Heart left ventricle (tissue), 16 donors: ENCODE measurements at regions not wholly inside any gene's neighbourhood (a gene's known extent, or its start where the extent isn't known, plus 50 kb on each side); places are given as distances from the start of the nearest gene placed in this dataset.
A peak's percentile ranks its signal among the peaks of the same experiment; 100 is the strongest.

Experiments used
- ATAC-seq, 4 donors: fragments of 200-7000 bp; cut with Tn5 transposase; one replicate each; pipeline ENCODE4 v1.9.1; 2020 to 2022; ENCODE audit warnings: moderate library complexity in 4 of 4, mild to moderate bottlenecking in 3 of 4, moderate number of reproducible peaks in 1 of 4
- DNase-seq, 5 donors: peaks; one replicate each; pipeline ENCODE4 v3.0.0-alpha.2; 2020
- H3K27ac ChIP-seq, 12 donors: fragments of 200-600 bp; sonication (generic) in 4 of 12; one replicate each; pipeline versions ENCODE4 v1.5.0 to v1.8.0; 2016 to 2022; ENCODE audit warnings: mild to moderate bottlenecking in 2 of 12
- H3K27me3 ChIP-seq, 9 donors: fragments of 200-600 bp; sonication (generic) in 2 of 9; one replicate each; pipeline versions ENCODE4 v1.5.1 to v1.8.0; 2016 to 2022; ENCODE audit warnings: mild to moderate bottlenecking in 3 of 9
- H3K36me3 ChIP-seq, 9 donors: fragments of 200-600 bp; sonication (generic) in 2 of 9; one replicate each; pipeline versions ENCODE4 v1.5.0 to v1.8.0; 2018 to 2022; ENCODE audit warnings: mild to moderate bottlenecking in 2 of 9
- H3K4me1 ChIP-seq, 12 donors: fragments of 200-600 bp; sonication (generic) in 4 of 12; one replicate each; pipeline versions ENCODE4 v1.5.0 to v1.8.0; 2016 to 2022; ENCODE audit warnings: mild to moderate bottlenecking in 3 of 12
- H3K4me3 ChIP-seq, 12 donors: fragments of 200-600 bp; sonication (generic) in 4 of 12; one replicate each; pipeline versions ENCODE4 v1.5.0 to v1.8.0; 2017 to 2022; ENCODE audit warnings: mild to moderate bottlenecking in 9 of 12, moderate library complexity in 4 of 12
- H3K9me3 ChIP-seq, 12 donors: fragments of 200-600 bp; sonication (generic) in 4 of 12; one replicate each; pipeline versions ENCODE4 v1.5.0 to v1.8.0; 2016 to 2022; ENCODE audit warnings: mild to moderate bottlenecking in 1 of 12
- POLR2A ChIP-seq, 2 donors: fragments of 450-650 bp; IDR thresholded peaks; one replicate each; pipeline ENCODE4 v1.6.1; 2017; ENCODE audit warnings: antibody characterized with exemption in 2 of 2, mild to moderate bottlenecking in 2 of 2, moderate library complexity in 2 of 2
- WGBS, 4 donors: extraction: QIAGEN DNeasy Blood & Tissue Kit in 2 of 4; methylation state at CpG; one replicate each; pipeline versions ENCODE4 v1.1.5 to v1.1.7; 2013 to 2018; 5-methylcytosine and 5-hydroxymethylcytosine counted together
- intact Hi-C, 10 donors: fragments of 100-400 bp; cut with DNase I; formaldehyde crosslinking; loops; one replicate each; pipeline versions ENCODE4 v1.11.1 to v1.14.2; 2022
- TF ChIP-seq, protein P1 (sequence below), 12 donors: fragments of 200-600 bp; sonication (generic) in 4 of 12; IDR thresholded peaks; one replicate each; pipeline versions ENCODE4 v1.5.0 to v1.8.0; 2018 to 2022; ENCODE audit warnings: antibody characterized with exemption in 12 of 12, mild to moderate bottlenecking in 5 of 12
- donor health status: ischemic (EF 13 %, LVEDD 7.1; RV severe dilation, severe dysfunction).
- donor health status: healthy with polysubstance abuse.
- donor health status: DM: no; HTN: yes; CAD: no.
- donor health status: DM: no; HTN: no; CAD: no.
- donor health status: ischemic (EF 25% LVEDD 6.9; RV normal size, moderate dysfunction).
- donor health status: ischemic (EF 25% LVEDD 5.7; RV mildly dilated, moderate dysfunction).
- donor health status: healthy.
- donor health status: DM: yes; HTN: yes; CAD: no.
- donor health status: ischemic (EF 35%, LVEDD 5.7; RV mildly dilated, moderate dysfunction).
- donor health status: nonischemic (EF 11% LVEDD 7.7; RV severe dilation, severe dysfunction).
- donor health status: DM: yes; HTN: yes; CAD: no.
- donor health status: PGD.
- donor health status: ischemic (EF 29% LVEDD 5.4; RV normal size, mild dysfunction).
- donor health status: nonischemic (EF 23%, LVEDD 6.1; RV moderate dilation, normal function).

- TF ChIP-seq, protein P1, sequence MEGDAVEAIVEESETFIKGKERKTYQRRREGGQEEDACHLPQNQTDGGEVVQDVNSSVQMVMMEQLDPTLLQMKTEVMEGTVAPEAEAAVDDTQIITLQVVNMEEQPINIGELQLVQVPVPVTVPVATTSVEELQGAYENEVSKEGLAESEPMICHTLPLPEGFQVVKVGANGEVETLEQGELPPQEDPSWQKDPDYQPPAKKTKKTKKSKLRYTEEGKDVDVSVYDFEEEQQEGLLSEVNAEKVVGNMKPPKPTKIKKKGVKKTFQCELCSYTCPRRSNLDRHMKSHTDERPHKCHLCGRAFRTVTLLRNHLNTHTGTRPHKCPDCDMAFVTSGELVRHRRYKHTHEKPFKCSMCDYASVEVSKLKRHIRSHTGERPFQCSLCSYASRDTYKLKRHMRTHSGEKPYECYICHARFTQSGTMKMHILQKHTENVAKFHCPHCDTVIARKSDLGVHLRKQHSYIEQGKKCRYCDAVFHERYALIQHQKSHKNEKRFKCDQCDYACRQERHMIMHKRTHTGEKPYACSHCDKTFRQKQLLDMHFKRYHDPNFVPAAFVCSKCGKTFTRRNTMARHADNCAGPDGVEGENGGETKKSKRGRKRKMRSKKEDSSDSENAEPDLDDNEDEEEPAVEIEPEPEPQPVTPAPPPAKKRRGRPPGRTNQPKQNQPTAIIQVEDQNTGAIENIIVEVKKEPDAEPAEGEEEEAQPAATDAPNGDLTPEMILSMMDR (IDR thresholded peaks at IDR 0.05) = no peak
- no peak for TF ChIP-seq POLR2A (IDR thresholded peaks at IDR 0.05)
- no peaks in the 10 kb centered on the region for H3K27me3 ChIP-seq
- H3K27ac ChIP-seq = no peak overlapping the region
- no peak overlapping the region for H3K4me3 ChIP-seq
- intact Hi-C loops = no loop called here
- no peaks in the 10 kb centered on the region for H3K36me3 ChIP-seq
- DNase-seq (no peak), ATAC-seq (no peak)
- H3K9me3 ChIP-seq = no peaks in the 10 kb centered on the region
- H3K4me1 ChIP-seq = no peaks in the 10 kb centered on the region
- WGBS, 4 donors = 76 to 88% (median 84%) methylated on average over 1 of the region's 1 CpG
Measured at GRCh38 chr2:66836851-66837250, 401.9 kb downstream of the MEIS1 start.

GRCh38 chr2:66839551-66840320, 404.8 kb downstream of the MEIS1 start:
- peak overlapping the region in 1 of 12 donors; percentile 69 for H3K27ac ChIP-seq
- 55 to 65% (median 61%) methylated on average over 4 of the region's 4 CpGs for WGBS, 4 donors

GRCh38 chr2:66840321-66841002, 405.5 kb downstream of the MEIS1 start:
- 80 to 86% (median 84%) methylated on average over 8 of the region's 8 CpGs for WGBS, 4 donors
- no peaks in the 10 kb centered on the region for H3K9me3 ChIP-seq
- no peaks in the 10 kb centered on the region for H3K27me3 ChIP-seq
- no peak for ATAC-seq
- no peaks in the 10 kb centered on the region for H3K36me3 ChIP-seq
- H3K4me3 ChIP-seq = no peak overlapping the region
- no peaks in the 10 kb centered on the region for H3K4me1 ChIP-seq
- H3K27ac ChIP-seq = peak overlapping the region in 1 of 12 donors; percentile 69
- no peak for DNase-seq
- TF ChIP-seq POLR2A (IDR thresholded peaks at IDR 0.05) = no peak
- TF ChIP-seq, protein P1 (IDR thresholded peaks at IDR 0.05) = no peak
- intact Hi-C loops = no loop called here

More at GRCh38 chr2:66839551-66840320, 404.8 kb downstream of the MEIS1 start:
- Histone ChIP-seq H3K9me3 (no peaks in the 10 kb centered on the region), H3K36me3 (no peaks in the 10 kb centered on the region), H3K4me1 (no peaks in the 10 kb centered on the region), H3K27me3 (no peaks in the 10 kb centered on the region), H3K4me3 (no peak overlapping the region)
- ATAC-seq = no peak
- intact Hi-C loops = no loop called here
- no peak for TF ChIP-seq POLR2A (IDR thresholded peaks at IDR 0.05)
- TF ChIP-seq, protein P1 (IDR thresholded peaks at IDR 0.05) = no peak
- DNase-seq = no peak

DNA sequence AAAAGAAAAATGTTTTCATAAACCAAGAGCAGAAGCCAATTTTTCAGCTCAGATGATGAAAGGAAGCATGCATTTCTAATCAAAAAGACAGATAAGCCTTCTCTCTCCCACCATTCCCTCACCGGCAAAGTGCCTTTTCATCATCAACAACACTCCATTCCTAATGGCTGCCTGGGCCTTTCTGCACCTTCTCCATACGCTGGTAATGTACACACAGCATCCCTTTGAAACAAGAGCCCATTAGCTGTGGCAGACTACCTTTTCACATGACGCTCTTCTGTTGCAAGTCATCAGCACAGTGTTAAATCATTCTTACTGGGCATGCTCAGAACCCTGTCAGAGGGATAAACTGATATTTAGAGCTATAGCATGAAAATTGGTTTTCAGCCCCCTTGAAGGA, 408.9 kb downstream of the MEIS1 start:
- DNase-seq = no peak
- no peak overlapping the region for H3K4me3 ChIP-seq
- H3K36me3 ChIP-seq = no peaks in the 10 kb centered on the region
- H3K27ac ChIP-seq = no peak overlapping the region
- WGBS, 4 donors = 61 to 66% (median 64%) methylated on average over 3 of the region's 3 CpGs
- no peaks in the 10 kb centered on the region for H3K4me1 ChIP-seq
- no peak for ATAC-seq
- TF ChIP-seq, protein P1 (IDR thresholded peaks at IDR 0.05) = no peak
- no peak for TF ChIP-seq POLR2A (IDR thresholded peaks at IDR 0.05)
- intact Hi-C loops = no loop called here
- no peaks in the 10 kb centered on the region for H3K27me3 ChIP-seq
- H3K9me3 ChIP-seq = no peaks in the 10 kb centered on the region
